Endodermal cell (in vitro differentiated cells): ENCODE measurements at regions not wholly inside any gene's neighbourhood (a gene's known extent, or its start where the extent isn't known, plus 50 kb on each side); places are given as distances from the start of the nearest gene placed in this dataset.
A peak's percentile ranks its signal among the peaks of the same experiment; 100 is the strongest.

ENCODE experiments used
- DNase-seq: peaks from one replicate; pipeline ENCODE4 v3.0.0-alpha.2; 2017
- H3K27ac ChIP-seq: 2 replicates; pipeline ENCODE4 v1.5.1; 2013; ENCODE audit warnings: mild to moderate bottlenecking, low read depth, low read length, moderate library complexity
- H3K27me3 ChIP-seq: 2 replicates; pipeline ENCODE4 v1.6.1; 2013; ENCODE audit warnings: mild to moderate bottlenecking, low read length, moderate library complexity; ENCODE audit not compliant: insufficient read depth, control insufficient read depth, poor library complexity, severe bottlenecking
- H3K36me3 ChIP-seq: 2 replicates; pipeline ENCODE4 v1.7.0; 2013; ENCODE audit warnings: mild to moderate bottlenecking, low read length, moderate library complexity; ENCODE audit not compliant: control insufficient read depth, insufficient read depth
- H3K4me1 ChIP-seq: one replicate; pipeline ENCODE4 v1.7.0; 2013; ENCODE audit warnings: low read length; ENCODE audit not compliant: control insufficient read depth, insufficient read depth
- H3K4me3 ChIP-seq: 2 replicates; pipeline ENCODE4 v1.5.1; 2013; ENCODE audit warnings: mild to moderate bottlenecking, low read length, moderate library complexity
- H3K9ac ChIP-seq: 2 replicates; pipeline ENCODE4 v1.6.1; 2013; ENCODE audit warnings: mild to moderate bottlenecking, low read length, moderate library complexity; ENCODE audit not compliant: poor library complexity, severe bottlenecking; ENCODE audit errors: extremely low read depth
- H3K9me3 ChIP-seq: 2 replicates; pipeline ENCODE4 v1.6.1; 2013; ENCODE audit warnings: mild to moderate bottlenecking, low read length, moderate library complexity; ENCODE audit not compliant: control insufficient read depth
- H3K27ac Mint-ChIP-seq: 2 replicates; pipeline ENCODE4 v1.8.0; 2020; ENCODE audit warnings: mixed read lengths
- H3K27me3 Mint-ChIP-seq: 2 replicates; pipeline ENCODE4 v1.8.0; 2021; ENCODE audit warnings: mild to moderate bottlenecking, mixed read lengths; ENCODE audit not compliant: insufficient read depth
- H3K36me3 Mint-ChIP-seq: 2 replicates; pipeline ENCODE4 v1.8.0; 2020; ENCODE audit warnings: low read depth, mixed read lengths
- H3K4me1 Mint-ChIP-seq: 2 replicates; pipeline ENCODE4 v1.8.0; 2020; ENCODE audit warnings: mixed read lengths
- H3K4me3 Mint-ChIP-seq: 2 replicates; pipeline ENCODE4 v1.8.0; 2020; ENCODE audit warnings: mild to moderate bottlenecking, moderate library complexity, mixed read lengths
- H3K9me3 Mint-ChIP-seq: 2 replicates; pipeline ENCODE4 v1.8.0; 2020; ENCODE audit warnings: mild to moderate bottlenecking, mixed read lengths
- CTCF ChIP-seq: fragments of 200-600 bp; sonication (generic); conservative IDR thresholded peaks from 2 replicates; pipeline ENCODE4 v1.5.0; 2021; ENCODE audit warnings: antibody characterized with exemption, mild to moderate bottlenecking
- WGBS, 2 experiments: methylation state at CpG; one replicate each; pipeline versions ENCODE4 v1.1.5 to v1.1.7; 2013; ENCODE audit warnings: missing lambda C conversion rate in 2 of 2, mixed read lengths in 1 of 2; ENCODE audit not compliant: insufficient coverage in 1 of 2, insufficient read length in 1 of 2; 5-methylcytosine and 5-hydroxymethylcytosine counted together

GRCh38 chr2:172228177-172228808 is 125.6 kb upstream of the DLX2 start:
- no peaks in the 10 kb centered on the region for H3K36me3 ChIP-seq
- peaks cover 17% of the 10 kb centered on the region for H3K4me1 Mint-ChIP-seq
- WGBS, 2 experiments: 95 to 100% methylated on average over 8 to 10 of the region's 10 CpGs
- no peak overlapping the region for H3K9ac ChIP-seq
- H3K27ac Mint-ChIP-seq: no peak overlapping the region
- no peak overlapping the region for H3K27ac ChIP-seq
- H3K9me3 ChIP-seq: no peaks in the 10 kb centered on the region
- peaks cover 2% of the 10 kb centered on the region for H3K27me3 ChIP-seq
- H3K4me1 ChIP-seq: peaks cover 5% of the 10 kb centered on the region
- DNase-seq: no peak
- no peaks in the 10 kb centered on the region for H3K36me3 Mint-ChIP-seq
- H3K4me3 Mint-ChIP-seq: no peak overlapping the region
- H3K27me3 Mint-ChIP-seq: peaks cover 52% of the 10 kb centered on the region
- no peak overlapping the region for H3K4me3 ChIP-seq
- no peaks in the 10 kb centered on the region for H3K9me3 Mint-ChIP-seq
- no peak for TF ChIP-seq CTCF

- no peak for TF ChIP-seq CTCF
- Mint-ChIP-seq H3K4me1 (peaks cover 26% of the 10 kb centered on the region), H3K36me3 (no peaks in the 10 kb centered on the region), H3K27ac (no peak overlapping the region), H3K4me3 (no peak overlapping the region), H3K9me3 (no peaks in the 10 kb centered on the region), H3K27me3 (peaks cover 60% of the 10 kb centered on the region)
- DNase-seq: no peak
- H3K27ac ChIP-seq: no peak overlapping the region
- H3K36me3 ChIP-seq: no peaks in the 10 kb centered on the region
- no peak overlapping the region for H3K9ac ChIP-seq
- WGBS, 2 experiments: 90 to 100% methylated on average over 4 of the region's 4 CpGs
- peaks cover 3% of the 10 kb centered on the region for H3K27me3 ChIP-seq
- no peaks in the 10 kb centered on the region for H3K9me3 ChIP-seq
- H3K4me3 ChIP-seq: no peak overlapping the region
- H3K4me1 ChIP-seq: peaks cover 7% of the 10 kb centered on the region
Measured at GRCh38 chr2:172229125-172229524, 126.4 kb upstream of the DLX2 start.

DNA sequence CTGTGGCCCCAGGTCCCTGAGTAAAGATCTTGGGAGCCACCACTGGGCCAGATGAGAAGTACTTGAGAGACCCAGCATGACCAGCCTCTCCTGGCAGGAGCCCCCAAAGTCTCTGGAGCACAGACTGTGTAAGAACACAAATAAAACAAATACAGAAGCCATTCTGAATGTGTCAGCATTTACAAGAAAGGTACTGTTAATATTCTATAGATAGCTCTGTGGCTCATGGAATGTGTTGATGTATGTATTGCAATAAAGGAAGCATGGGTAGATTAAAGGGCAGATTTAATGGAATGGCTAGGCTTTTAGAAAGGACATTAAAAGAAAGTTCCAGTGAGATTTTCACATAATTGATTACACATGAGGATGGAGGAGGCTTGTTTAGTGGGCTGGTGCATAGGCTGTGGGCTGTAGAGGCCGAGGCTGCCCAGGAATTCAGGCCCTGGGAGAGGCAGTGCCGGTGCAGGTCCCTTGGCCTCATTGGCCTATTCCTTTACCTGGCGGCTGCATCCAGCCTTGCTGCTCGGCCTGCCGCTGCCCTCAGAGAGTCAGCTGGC is 127.7 kb upstream of the DLX2 start:
- 79% methylated on average over 5 of the region's 5 CpGs; no CpG with 5 or more reads in 1 of the 2 experiments for WGBS, 2 experiments
- H3K27ac ChIP-seq: no peak overlapping the region
- H3K9me3 ChIP-seq: no peaks in the 10 kb centered on the region
- H3K36me3 ChIP-seq: no peaks in the 10 kb centered on the region
- no peak overlapping the region for H3K4me3 ChIP-seq
- Mint-ChIP-seq H3K4me3 (no peak overlapping the region), H3K36me3 (no peaks in the 10 kb centered on the region), H3K27ac (no peak overlapping the region), H3K9me3 (no peaks in the 10 kb centered on the region), H3K4me1 (peaks cover 38% of the 10 kb centered on the region), H3K27me3 (peaks cover 73% of the 10 kb centered on the region)
- TF ChIP-seq CTCF: no peak
- H3K27me3 ChIP-seq: peaks cover 3% of the 10 kb centered on the region
- H3K9ac ChIP-seq: no peak overlapping the region
- peak; percentile 53 for DNase-seq
- peaks cover 10% of the 10 kb centered on the region for H3K4me1 ChIP-seq
